WI38 (cell line): ENCODE measurements at regions not wholly inside any gene's neighbourhood (a gene's known extent, or its start where the extent isn't known, plus 50 kb on each side); places are given as distances from the start of the nearest gene placed in this dataset.

ENCODE experiments used
- H3K4me3 ChIP-seq: 2 replicates; pipeline ENCODE4 v1.5.1; 2011; ENCODE audit warnings: low read depth, mild to moderate bottlenecking, control low read depth, low read length
- CTCF ChIP-seq: IDR thresholded peaks from 2 replicates; pipeline ENCODE4 v1.5.1; 2012; ENCODE audit warnings: low read depth, mild to moderate bottlenecking, control low read depth, low read length

GRCh38 chr21:28826021-28826420, 166.7 kb downstream of the LTN1 start:
- TF ChIP-seq CTCF = no peak
- no peak overlapping the region for H3K4me3 ChIP-seq

GRCh38 chr21:28823429-28823828, 169.2 kb downstream of the LTN1 start:
- TF ChIP-seq CTCF = no peak
- H3K4me3 ChIP-seq = no peak overlapping the region

- no peak overlapping the region for H3K4me3 ChIP-seq
- TF ChIP-seq CTCF = no peak
Observed at GRCh38 chr21:28822486-28823335, 170.0 kb downstream of the LTN1 start.

GRCh38 chr21:28822123-28822399, 170.6 kb downstream of the LTN1 start:
- H3K4me3 ChIP-seq = no peak overlapping the region
- no peak for TF ChIP-seq CTCF

- H3K4me3 ChIP-seq = no peak overlapping the region
- TF ChIP-seq CTCF = no peak
Observed at GRCh38 chr21:28821276-28822122, 171.2 kb downstream of the LTN1 start.

GRCh38 chr21:28818663-28819278, 173.9 kb downstream of the LTN1 start:
- no peak for TF ChIP-seq CTCF
- no peak overlapping the region for H3K4me3 ChIP-seq

GRCh38 chr21:28817871-28818270, 174.8 kb downstream of the LTN1 start:
- H3K4me3 ChIP-seq = no peak overlapping the region
- no peak for TF ChIP-seq CTCF
